HEK293 (cell line): ENCODE measurements at regions not wholly inside any gene's neighbourhood (a gene's known extent, or its start where the extent isn't known, plus 50 kb on each side); places are given as distances from the start of the nearest gene placed in this dataset.

Source experiments
- CTCF ChIA-PET: fragments of 350-600 bp; formaldehyde crosslinking; extraction: SDS; loops from one replicate; lab custom pipeline; 2021; ENCODE audit warnings: antibody characterized with exemption; lab: Yijun Ruan, JAX
- POLR2A ChIA-PET: fragments of 300-600 bp; formaldehyde crosslinking; extraction: SDS; loops from one replicate; lab custom pipeline; 2020; ENCODE audit warnings: antibody characterized with exemption, inconsistent platforms; lab: Yijun Ruan, JAX
- H3K27ac ChIP-seq: fragments of 200-500 bp; sonication (Bioruptor generic); 2 replicates; pipeline ENCODE4 v1.5.1; 2014; ENCODE audit warnings: low read depth, low read length, control low read depth, inconsistent platforms; ENCODE audit errors: extremely low read depth
- H3K36me3 ChIP-seq, 2 experiments: fragments of 200-500 bp in 1 of 2; sonication (Bioruptor generic) in 1 of 2; 1 replicate in 1 of 2; 2 replicates in 1 of 2; pipeline ENCODE4 v1.5.1; 2014 to 2017; ENCODE audit warnings: inconsistent platforms in 2 of 2, low read length in 2 of 2; ENCODE audit not compliant: control insufficient read depth in 2 of 2, insufficient read depth in 1 of 2
- H3K4me1 ChIP-seq: fragments of 200-500 bp; sonication (Bioruptor generic); 2 replicates; pipeline ENCODE4 v1.5.1; 2014; ENCODE audit warnings: mild to moderate bottlenecking, low read length, inconsistent platforms; ENCODE audit not compliant: control insufficient read depth, insufficient read depth
- H3K4me3 ChIP-seq: 2 replicates; pipeline ENCODE4 v1.5.1; 2011; ENCODE audit warnings: low read depth, mild to moderate bottlenecking, control low read depth, low read length, moderate library complexity
- H3K9me3 ChIP-seq: fragments of 200-500 bp; sonication (Bioruptor generic); 2 replicates; pipeline ENCODE4 v1.5.1; 2014; ENCODE audit warnings: low read depth, low read length, inconsistent platforms; ENCODE audit not compliant: control insufficient read depth, insufficient read depth
- EGR2 ChIP-seq: fragments of 450-650 bp; formaldehyde crosslinking; IDR thresholded peaks from 2 replicates; pipeline ENCODE4 v1.5.1; 2016; ENCODE audit warnings: low read depth, missing biosample characterization, missing genetic modification characterization
- SCRT1 ChIP-seq: fragments of 450-650 bp; formaldehyde crosslinking; IDR thresholded peaks from 2 replicates; pipeline ENCODE4 v1.5.1; 2016; ENCODE audit warnings: missing biosample characterization, missing genetic modification characterization, borderline replicate concordance
- SCRT2 ChIP-seq: fragments of 450-650 bp; formaldehyde crosslinking; IDR thresholded peaks from 2 replicates; pipeline ENCODE4 v1.5.1; 2016; ENCODE audit warnings: missing biosample characterization, missing genetic modification characterization
- TCF7L2 ChIP-seq: IDR thresholded peaks from 2 replicates; pipeline ENCODE4 v1.6.1; 2011; ENCODE audit warnings: low read depth, mild to moderate bottlenecking, inconsistent platforms, low read length, moderate library complexity, borderline replicate concordance
- ZFP3 ChIP-seq: fragments of 450-650 bp; formaldehyde crosslinking; IDR thresholded peaks from 2 replicates; pipeline ENCODE4 v1.5.1; 2016; ENCODE audit warnings: low read depth, missing biosample characterization, missing genetic modification characterization
- ZNF132 ChIP-seq: fragments of 450-650 bp; formaldehyde crosslinking; IDR thresholded peaks from 2 replicates; pipeline ENCODE4 v1.5.1; 2017; ENCODE audit warnings: missing biosample characterization, missing genetic modification characterization, borderline replicate concordance
- ZNF184 ChIP-seq: fragments of 450-650 bp; IDR thresholded peaks from 2 replicates; pipeline ENCODE4 v1.5.1; 2018; ENCODE audit warnings: missing biosample characterization, mild to moderate bottlenecking, missing genetic modification characterization
- ZNF555 ChIP-seq: fragments of 450-650 bp; formaldehyde crosslinking; conservative IDR thresholded peaks from 2 replicates; pipeline ENCODE4 v1.5.1; 2017; ENCODE audit warnings: missing biosample characterization, mild to moderate bottlenecking, missing genetic modification characterization, inconsistent platforms
- ZNF623 ChIP-seq: fragments of 450-650 bp; formaldehyde crosslinking; IDR thresholded peaks from 2 replicates; pipeline ENCODE4 v1.5.1; 2016; ENCODE audit warnings: missing biosample characterization, missing genetic modification characterization
- ZNF701 ChIP-seq: fragments of 450-650 bp; formaldehyde crosslinking; IDR thresholded peaks from 2 replicates; pipeline ENCODE4 v1.5.1; 2016; ENCODE audit warnings: missing biosample characterization, missing genetic modification characterization
- ZNF76 ChIP-seq: fragments of 450-650 bp; formaldehyde crosslinking; IDR thresholded peaks from 2 replicates; pipeline ENCODE4; 2016; ENCODE audit warnings: low read depth, missing biosample characterization, missing genetic modification characterization, borderline replicate concordance
- ZNF837 ChIP-seq: fragments of 450-650 bp; formaldehyde crosslinking; IDR thresholded peaks from 2 replicates; pipeline ENCODE4 v1.5.1; 2016; ENCODE audit warnings: missing biosample characterization, missing genetic modification characterization
- TF ChIP-seq, protein P1 (sequence below): fragments of 450-650 bp; formaldehyde crosslinking; IDR thresholded peaks from 2 replicates; pipeline ENCODE4 v1.5.1; 2016; ENCODE audit warnings: missing biosample characterization, missing genetic modification characterization
- TF ChIP-seq, protein P2 (sequence below): fragments of 450-650 bp; formaldehyde crosslinking; IDR thresholded peaks from 2 replicates; pipeline ENCODE4 v1.5.1; 2016; ENCODE audit warnings: missing biosample characterization, missing genetic modification characterization, borderline replicate concordance

DNA sequence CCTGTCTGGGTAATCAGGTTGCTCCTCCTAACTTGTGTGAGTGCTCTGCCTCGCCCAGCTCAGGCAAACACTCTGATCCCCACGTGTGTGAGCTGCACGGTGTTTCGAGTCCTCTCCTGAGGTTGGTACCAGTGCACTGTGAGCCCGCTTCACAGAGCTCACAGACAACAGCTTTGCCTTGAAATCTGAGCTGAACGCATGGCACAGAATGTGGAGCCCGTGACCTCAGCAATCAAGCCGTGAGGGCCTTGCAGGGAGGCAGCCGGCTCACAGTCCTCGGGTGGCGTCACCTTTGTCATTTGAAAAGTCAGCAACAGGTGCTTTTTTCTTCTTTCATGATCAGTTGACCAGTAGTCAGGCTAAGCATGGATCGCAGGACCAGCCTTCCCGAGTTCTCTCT is 60.2 kb upstream of the ADGRA1 start:
- no peaks in the 10 kb centered on the region for H3K9me3 ChIP-seq
- H3K27ac ChIP-seq, result no peak overlapping the region
- no peaks in the 10 kb centered on the region for H3K36me3 ChIP-seq
- ChIA-PET CTCF (interaction anchor here (0.5 kb wide), 1 partner anchor 87 kb away, joined by 3 read pairs; no protein-coding TSS in a partner anchor), POLR2A (interaction anchor here (0.6 kb wide), 1 partner anchor 720 kb away, joined by 4 read pairs; the partner anchor contains the start of gene STK32C)
- no peak overlapping the region for H3K4me3 ChIP-seq
- TF ChIP-seq SCRT2 (tag by site-specific recombination) (peak; percentile 64), TCF7L2 (no peak), ZNF132 (no peak), ZNF701 (no peak)
- H3K4me1 ChIP-seq, result no peaks in the 10 kb centered on the region

DNA sequence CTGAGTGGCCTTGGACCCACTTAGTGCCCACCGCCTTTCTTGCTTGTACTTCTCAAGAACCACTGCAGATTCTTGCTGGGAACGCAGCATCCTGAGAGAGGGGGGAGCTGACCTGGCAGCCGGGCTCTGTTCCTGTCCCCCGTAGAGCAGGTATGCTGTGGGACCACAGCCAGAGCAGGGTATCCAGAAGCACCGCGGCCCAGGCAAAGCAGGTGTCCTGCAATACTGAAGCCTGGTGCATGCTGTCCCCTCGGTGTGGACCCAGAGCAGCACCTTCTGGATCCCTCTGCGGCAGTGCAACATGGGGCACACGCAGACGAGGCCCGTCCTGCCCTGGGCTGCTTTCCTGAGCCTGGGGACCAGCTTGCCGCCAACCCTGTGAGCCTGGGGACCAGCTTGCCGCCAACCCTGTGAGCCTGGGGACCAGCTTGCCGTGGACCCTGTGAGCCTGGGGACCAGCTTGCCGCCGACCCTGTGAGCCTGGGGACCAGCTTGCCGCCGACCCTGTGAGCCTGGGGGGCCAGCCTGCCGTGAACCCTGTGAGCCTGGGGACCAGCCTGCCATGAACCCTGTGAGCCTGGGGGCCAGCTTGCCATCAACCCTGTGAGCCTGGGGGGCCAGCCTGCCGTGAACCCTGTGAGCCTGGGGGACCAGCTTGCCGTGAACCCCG is 60.9 kb upstream of the ADGRA1 start:
- ChIA-PET POLR2A (interaction anchor here (0.6 kb wide), 1 partner anchor 719 kb away, joined by 4 read pairs; the partner anchor contains the start of gene STK32C), CTCF (no interaction called here)
- no peak overlapping the region for H3K27ac ChIP-seq
- H3K4me1 ChIP-seq, result no peaks in the 10 kb centered on the region
- TF ChIP-seq ZNF184 (tag by site-specific recombination) (no peak), ZNF555 (no peak), ZFP3 (no peak), ZNF837 (no peak), SCRT1 (no peak), ZNF76 (no peak)
- TF ChIP-seq, protein P1, sequence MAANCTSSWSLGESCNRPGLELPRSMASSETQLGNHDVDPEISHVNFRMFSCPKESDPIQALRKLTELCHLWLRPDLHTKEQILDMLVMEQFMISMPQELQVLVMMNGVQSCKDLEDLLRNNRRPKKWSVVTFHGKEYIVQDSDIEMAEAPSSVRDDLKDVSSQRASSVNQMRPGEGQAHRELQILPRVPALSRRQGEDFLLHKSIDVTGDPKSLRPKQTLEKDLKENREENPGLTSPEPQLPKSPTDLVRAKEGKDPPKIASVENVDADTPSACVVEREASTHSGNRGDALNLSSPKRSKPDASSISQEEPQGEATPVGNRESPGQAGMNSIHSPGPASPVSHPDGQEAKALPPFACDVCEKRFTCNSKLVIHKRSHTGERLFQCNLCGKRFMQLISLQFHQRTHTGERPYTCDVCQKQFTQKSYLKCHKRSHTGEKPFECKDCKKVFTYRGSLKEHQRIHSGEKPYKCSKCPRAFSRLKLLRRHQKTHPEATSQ (tag by site-specific recombination), result no peak
- TF ChIP-seq, protein P2, sequence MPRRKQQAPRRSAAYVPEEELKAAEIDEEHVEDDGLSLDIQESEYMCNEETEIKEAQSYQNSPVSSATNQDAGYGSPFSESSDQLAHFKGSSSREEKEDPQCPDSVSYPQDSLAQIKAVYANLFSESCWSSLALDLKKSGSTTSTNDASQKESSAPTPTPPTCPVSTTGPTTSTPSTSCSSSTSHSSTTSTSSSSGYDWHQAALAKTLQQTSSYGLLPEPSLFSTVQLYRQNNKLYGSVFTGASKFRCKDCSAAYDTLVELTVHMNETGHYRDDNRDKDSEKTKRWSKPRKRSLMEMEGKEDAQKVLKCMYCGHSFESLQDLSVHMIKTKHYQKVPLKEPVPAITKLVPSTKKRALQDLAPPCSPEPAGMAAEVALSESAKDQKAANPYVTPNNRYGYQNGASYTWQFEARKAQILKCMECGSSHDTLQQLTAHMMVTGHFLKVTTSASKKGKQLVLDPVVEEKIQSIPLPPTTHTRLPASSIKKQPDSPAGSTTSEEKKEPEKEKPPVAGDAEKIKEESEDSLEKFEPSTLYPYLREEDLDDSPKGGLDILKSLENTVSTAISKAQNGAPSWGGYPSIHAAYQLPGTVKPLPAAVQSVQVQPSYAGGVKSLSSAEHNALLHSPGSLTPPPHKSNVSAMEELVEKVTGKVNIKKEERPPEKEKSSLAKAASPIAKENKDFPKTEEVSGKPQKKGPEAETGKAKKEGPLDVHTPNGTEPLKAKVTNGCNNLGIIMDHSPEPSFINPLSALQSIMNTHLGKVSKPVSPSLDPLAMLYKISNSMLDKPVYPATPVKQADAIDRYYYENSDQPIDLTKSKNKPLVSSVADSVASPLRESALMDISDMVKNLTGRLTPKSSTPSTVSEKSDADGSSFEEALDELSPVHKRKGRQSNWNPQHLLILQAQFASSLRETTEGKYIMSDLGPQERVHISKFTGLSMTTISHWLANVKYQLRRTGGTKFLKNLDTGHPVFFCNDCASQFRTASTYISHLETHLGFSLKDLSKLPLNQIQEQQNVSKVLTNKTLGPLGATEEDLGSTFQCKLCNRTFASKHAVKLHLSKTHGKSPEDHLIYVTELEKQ, result no peak
- no peaks in the 10 kb centered on the region for H3K36me3 ChIP-seq
- no peak overlapping the region for H3K4me3 ChIP-seq
- no peaks in the 10 kb centered on the region for H3K9me3 ChIP-seq

DNA sequence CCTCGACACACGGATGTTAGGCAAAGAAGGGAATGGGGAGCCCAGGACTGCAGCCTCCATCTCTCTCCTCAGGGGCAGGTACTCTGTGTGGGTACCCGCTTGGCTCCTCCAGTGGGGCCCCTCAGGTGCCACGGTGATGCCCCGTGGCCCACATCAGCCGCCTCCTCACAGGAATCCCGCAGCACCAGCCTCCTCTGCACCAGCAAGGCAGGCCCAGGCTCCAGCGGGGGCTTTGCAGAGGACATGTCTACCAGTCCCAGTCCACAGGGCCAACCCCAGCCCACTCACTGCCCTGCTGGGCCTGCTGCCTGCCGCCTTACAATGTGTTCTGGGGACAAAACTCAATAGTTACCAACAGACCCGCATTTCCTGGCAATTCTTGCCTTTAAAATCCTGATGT is 61.6 kb upstream of the ADGRA1 start:
- H3K27ac ChIP-seq, result no peak overlapping the region
- no peaks in the 10 kb centered on the region for H3K36me3 ChIP-seq
- H3K4me3 ChIP-seq, result no peak overlapping the region
- TF ChIP-seq ZNF623 (tag by site-specific recombination) (no peak), EGR2 (tag by site-specific recombination) (0 out of 2 replicates have a peak, but pooled peaks have one; percentile 2)
- TF ChIP-seq, all 188 proteins: peak for 1
- Histone ChIP-seq H3K9me3 (no peaks in the 10 kb centered on the region), H3K4me1 (no peaks in the 10 kb centered on the region)
- POLR2A ChIA-PET, result no interaction called here
- CTCF ChIA-PET, result no interaction called here
